ENCODE measurements at regions not wholly inside any gene's neighbourhood (a gene's known extent, or its start where the extent isn't known, plus 50 kb on each side); places are given as distances from the start of the nearest gene placed in this dataset.

DNA sequence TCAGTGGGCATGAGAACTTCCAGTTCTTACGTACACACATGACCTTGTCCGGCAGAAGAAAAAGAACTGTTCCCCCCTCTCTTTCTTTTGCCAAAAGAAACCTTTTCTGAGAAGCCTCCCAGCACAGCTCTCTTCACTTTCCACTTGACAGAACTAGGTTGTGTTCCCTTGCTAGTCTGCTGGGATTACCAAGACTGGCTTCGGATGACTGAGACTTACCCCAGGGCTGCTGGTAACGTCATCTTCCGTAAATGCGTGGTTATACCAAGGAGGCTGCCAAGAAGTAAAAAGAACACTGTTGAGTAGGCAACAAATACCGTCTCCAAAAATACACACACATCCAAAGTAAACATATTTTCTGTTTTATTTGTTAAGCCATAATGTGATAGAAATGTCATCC is 908.2 kb downstream of the EFNB2 start:
- TF ChIP-seq, protein P1, sequence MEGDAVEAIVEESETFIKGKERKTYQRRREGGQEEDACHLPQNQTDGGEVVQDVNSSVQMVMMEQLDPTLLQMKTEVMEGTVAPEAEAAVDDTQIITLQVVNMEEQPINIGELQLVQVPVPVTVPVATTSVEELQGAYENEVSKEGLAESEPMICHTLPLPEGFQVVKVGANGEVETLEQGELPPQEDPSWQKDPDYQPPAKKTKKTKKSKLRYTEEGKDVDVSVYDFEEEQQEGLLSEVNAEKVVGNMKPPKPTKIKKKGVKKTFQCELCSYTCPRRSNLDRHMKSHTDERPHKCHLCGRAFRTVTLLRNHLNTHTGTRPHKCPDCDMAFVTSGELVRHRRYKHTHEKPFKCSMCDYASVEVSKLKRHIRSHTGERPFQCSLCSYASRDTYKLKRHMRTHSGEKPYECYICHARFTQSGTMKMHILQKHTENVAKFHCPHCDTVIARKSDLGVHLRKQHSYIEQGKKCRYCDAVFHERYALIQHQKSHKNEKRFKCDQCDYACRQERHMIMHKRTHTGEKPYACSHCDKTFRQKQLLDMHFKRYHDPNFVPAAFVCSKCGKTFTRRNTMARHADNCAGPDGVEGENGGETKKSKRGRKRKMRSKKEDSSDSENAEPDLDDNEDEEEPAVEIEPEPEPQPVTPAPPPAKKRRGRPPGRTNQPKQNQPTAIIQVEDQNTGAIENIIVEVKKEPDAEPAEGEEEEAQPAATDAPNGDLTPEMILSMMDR (IDR thresholded peaks at IDR 0.05; ENCODE audit: low read depth, low read length, poor library complexity, severe bottlenecking): no peak
- TF ChIP-seq EZH2phosphoT487 (IDR thresholded peaks at IDR 0.05; ENCODE audit: borderline replicate concordance, low read length): no peak
